ENCODE measurements at regions not wholly inside any gene's neighbourhood (a gene's known extent, or its start where the extent isn't known, plus 50 kb on each side); places are given as distances from the start of the nearest gene placed in this dataset.
A peak's percentile ranks its signal among the peaks of the same experiment; 100 is the strongest.

GRCh38 chr2:163364736-163365135 lies 371.1 kb downstream of the FIGN start:
- H3K4me3 ChIP-seq (replicated peaks; ENCODE audit: low read depth, low read length) = no peak overlapping the region
- TF ChIP-seq, protein P1, sequence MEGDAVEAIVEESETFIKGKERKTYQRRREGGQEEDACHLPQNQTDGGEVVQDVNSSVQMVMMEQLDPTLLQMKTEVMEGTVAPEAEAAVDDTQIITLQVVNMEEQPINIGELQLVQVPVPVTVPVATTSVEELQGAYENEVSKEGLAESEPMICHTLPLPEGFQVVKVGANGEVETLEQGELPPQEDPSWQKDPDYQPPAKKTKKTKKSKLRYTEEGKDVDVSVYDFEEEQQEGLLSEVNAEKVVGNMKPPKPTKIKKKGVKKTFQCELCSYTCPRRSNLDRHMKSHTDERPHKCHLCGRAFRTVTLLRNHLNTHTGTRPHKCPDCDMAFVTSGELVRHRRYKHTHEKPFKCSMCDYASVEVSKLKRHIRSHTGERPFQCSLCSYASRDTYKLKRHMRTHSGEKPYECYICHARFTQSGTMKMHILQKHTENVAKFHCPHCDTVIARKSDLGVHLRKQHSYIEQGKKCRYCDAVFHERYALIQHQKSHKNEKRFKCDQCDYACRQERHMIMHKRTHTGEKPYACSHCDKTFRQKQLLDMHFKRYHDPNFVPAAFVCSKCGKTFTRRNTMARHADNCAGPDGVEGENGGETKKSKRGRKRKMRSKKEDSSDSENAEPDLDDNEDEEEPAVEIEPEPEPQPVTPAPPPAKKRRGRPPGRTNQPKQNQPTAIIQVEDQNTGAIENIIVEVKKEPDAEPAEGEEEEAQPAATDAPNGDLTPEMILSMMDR (IDR thresholded peaks at IDR 0.05; ENCODE audit: low read length, missing control alignments) = no peak
- no peak for DNase-seq (ENCODE audit: low read depth)

- TF ChIP-seq, protein P1 (IDR thresholded peaks at IDR 0.05; ENCODE audit: low read length, missing control alignments) = no peak
- DNase-seq (ENCODE audit: low read depth) = no peak
- no peak overlapping the region for H3K4me3 ChIP-seq (replicated peaks; ENCODE audit: low read depth, low read length)
Measured at GRCh38 chr2:163353551-163353950, 382.3 kb downstream of the FIGN start.

- no peak for DNase-seq (ENCODE audit: low read depth)
Measured at GRCh38 chr2:163351966-163352365, 383.8 kb downstream of the FIGN start.

GRCh38 chr2:163351143-163351542 lies 384.7 kb downstream of the FIGN start:
- no peak overlapping the region for H3K4me3 ChIP-seq (replicated peaks; ENCODE audit: low read depth, low read length)
- TF ChIP-seq, protein P1 (IDR thresholded peaks at IDR 0.05; ENCODE audit: low read length, missing control alignments) = no peak
- no peak for DNase-seq (ENCODE audit: low read depth)

More at GRCh38 chr2:163351966-163352365, 383.8 kb downstream of the FIGN start:
- TF ChIP-seq, protein P1 (IDR thresholded peaks at IDR 0.05; ENCODE audit: low read length, missing control alignments) = no peak
- no peak overlapping the region for H3K4me3 ChIP-seq (replicated peaks; ENCODE audit: low read depth, low read length)

GRCh38 chr2:163348857-163349380 lies 386.9 kb downstream of the FIGN start:
- TF ChIP-seq, protein P1 (IDR thresholded peaks at IDR 0.05; ENCODE audit: low read length, missing control alignments) = no peak
- H3K4me3 ChIP-seq (replicated peaks; ENCODE audit: low read depth, low read length) = peak overlapping the region; percentile 48
- peak; percentile 81 for DNase-seq (ENCODE audit: low read depth)

DNA sequence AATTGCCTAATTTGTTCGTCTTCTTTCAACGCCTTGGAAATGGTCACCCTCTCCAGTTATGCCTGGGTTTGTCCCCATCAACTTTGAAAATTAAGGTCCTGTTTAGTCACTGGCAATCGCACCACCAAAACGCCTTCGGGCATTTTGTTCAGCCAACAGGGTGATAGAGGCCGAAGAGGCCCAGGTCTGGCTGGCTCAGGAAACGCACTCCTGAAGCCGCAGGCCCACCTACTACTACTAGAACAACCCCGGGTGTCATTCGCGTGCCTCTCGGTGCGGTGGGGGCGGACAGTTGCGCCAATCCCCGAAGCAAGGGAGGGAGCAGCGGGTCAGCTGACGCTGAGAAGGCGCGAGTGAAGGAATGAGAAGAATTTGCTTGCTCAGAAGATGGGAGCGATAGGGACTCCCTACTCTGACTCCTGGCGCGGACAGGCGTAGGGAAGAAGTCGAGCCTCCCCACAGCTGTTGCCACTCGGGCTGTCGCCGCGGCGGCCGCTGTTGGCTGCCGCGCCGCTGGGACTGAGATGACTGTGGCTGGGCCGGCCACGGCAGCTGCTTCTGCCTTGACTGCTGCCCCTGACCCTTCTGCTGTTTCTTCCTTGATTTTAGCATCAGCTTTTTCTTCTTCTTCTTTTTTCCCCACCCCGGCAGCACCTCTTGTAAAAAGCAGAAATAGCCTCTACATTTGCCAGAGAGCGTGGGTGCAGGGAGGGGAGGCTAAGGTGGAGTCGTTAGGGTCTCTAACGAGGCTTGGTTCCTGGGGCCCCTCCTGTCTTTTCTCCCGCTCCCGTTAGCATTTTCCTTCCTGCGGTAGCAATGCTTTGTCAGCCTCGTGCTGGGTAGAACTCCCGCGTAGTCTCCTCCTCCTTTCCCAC lies 387.6 kb downstream of the FIGN start:
- DNase-seq (ENCODE audit: low read depth) = peak; percentile 94
- peak overlapping the region; percentile 48 for H3K4me3 ChIP-seq (replicated peaks; ENCODE audit: low read depth, low read length)

More for the DNA sequence above, 387.6 kb downstream of the FIGN start:
- TF ChIP-seq, protein P1 (IDR thresholded peaks at IDR 0.05; ENCODE audit: low read length, missing control alignments) = no peak
